GM12891 (cell line): ENCODE measurements at regions not wholly inside any gene's neighbourhood (a gene's known extent, or its start where the extent isn't known, plus 50 kb on each side); places are given as distances from the start of the nearest gene placed in this dataset.

Experiments
- PAX5 ChIP-seq: IDR thresholded peaks from 2 replicates; pipeline ENCODE4 v1.6.1; 2011; ENCODE audit warnings: low read length, moderate library complexity, mild to moderate bottlenecking; ENCODE audit not compliant: insufficient read depth, severe bottlenecking
- POLR2A ChIP-seq: IDR thresholded peaks from 2 replicates; pipeline ENCODE4 v1.6.1; 2011; ENCODE audit warnings: low read depth, low read length, control low read depth
- POLR2AphosphoS5 ChIP-seq: IDR thresholded peaks from 2 replicates; pipeline ENCODE4 v1.6.1; 2011; ENCODE audit warnings: low read depth, low read length, control low read depth
- SPI1 ChIP-seq: IDR thresholded peaks from 2 replicates; pipeline ENCODE4 v1.6.1; 2011; ENCODE audit warnings: low read depth, low read length, control low read depth
- TAF1 ChIP-seq: IDR thresholded peaks from 2 replicates; pipeline ENCODE4 v1.6.1; 2011; ENCODE audit warnings: low read depth, low read length, control low read depth

- TF ChIP-seq POLR2A (no peak), POLR2AphosphoS5 (no peak), SPI1 (no peak), TAF1 (no peak), PAX5 (no peak)
Measured at GRCh38 chrX:129092757-129093156, 430.5 kb downstream of the SMARCA1 start.
